GM23248 (cell line): ENCODE measurements at regions not wholly inside any gene's neighbourhood (a gene's known extent, or its start where the extent isn't known, plus 50 kb on each side); places are given as distances from the start of the nearest gene placed in this dataset.
A peak's percentile ranks its signal among the peaks of the same experiment; 100 is the strongest.

ENCODE experiments used
- DNase-seq: peaks from one replicate; pipeline ENCODE4 v3.0.0-alpha.2; 2015
- H2AFZ ChIP-seq: fragments of 200-600 bp; sonication (generic); 2 replicates; pipeline ENCODE4 v1.6.1; 2016; ENCODE audit warnings: antibody characterized with exemption
- H3F3A ChIP-seq: fragments of 200-600 bp; sonication (generic); 2 replicates; pipeline ENCODE4 v1.6.1; 2016; ENCODE audit warnings: mild to moderate bottlenecking, antibody characterized with exemption, mixed run types; ENCODE audit not compliant: insufficient read depth
- H3K27ac ChIP-seq: fragments of 200-600 bp; sonication (generic); 2 replicates; pipeline ENCODE4 v1.5.1; 2016; ENCODE audit warnings: mild to moderate bottlenecking
- H3K27me3 ChIP-seq: fragments of 200-600 bp; sonication (generic); replicated peaks from 2 replicates; pipeline ENCODE4 v1.6.1; 2016; ENCODE audit warnings: mild to moderate bottlenecking; ENCODE audit not compliant: insufficient read depth
- H3K36me3 ChIP-seq: fragments of 200-600 bp; sonication (generic); 2 replicates; pipeline ENCODE4 v1.6.1; 2016; ENCODE audit warnings: low read depth, mild to moderate bottlenecking
- H3K4me1 ChIP-seq: fragments of 200-600 bp; sonication (generic); 2 replicates; pipeline ENCODE4 v1.6.1; 2016; ENCODE audit warnings: mild to moderate bottlenecking; ENCODE audit not compliant: insufficient read depth
- H3K4me2 ChIP-seq: fragments of 200-600 bp; sonication (generic); one replicate; pipeline ENCODE4 v1.6.1; 2016; ENCODE audit warnings: mild to moderate bottlenecking; ENCODE audit not compliant: unreplicated experiment
- H3K4me3 ChIP-seq: fragments of 200-600 bp; sonication (generic); 2 replicates; pipeline ENCODE4 v1.5.1; 2016; ENCODE audit warnings: mild to moderate bottlenecking
- H3K79me2 ChIP-seq: fragments of 200-600 bp; sonication (generic); 2 replicates; pipeline ENCODE4 v1.6.1; 2016; ENCODE audit warnings: mild to moderate bottlenecking; ENCODE audit not compliant: insufficient read depth
- H3K9ac ChIP-seq: fragments of 200-600 bp; sonication (generic); 2 replicates; pipeline ENCODE4 v1.6.1; 2016; ENCODE audit warnings: mild to moderate bottlenecking
- H3K9me2 ChIP-seq: fragments of 200-600 bp; sonication (generic); 2 replicates; pipeline ENCODE4 v1.6.1; 2016; ENCODE audit warnings: mixed run types, mild to moderate bottlenecking, moderate library complexity; ENCODE audit not compliant: insufficient read depth
- H3K9me3 ChIP-seq: fragments of 200-600 bp; sonication (generic); one replicate; pipeline ENCODE4 v1.6.1; 2017; ENCODE audit warnings: low read depth
- H4K20me1 ChIP-seq: fragments of 200-600 bp; sonication (generic); 2 replicates; pipeline ENCODE4 v1.6.0; 2016; ENCODE audit not compliant: insufficient read depth
- EZH2 ChIP-seq: fragments of 200-600 bp; sonication (generic); IDR thresholded peaks from 2 replicates; pipeline ENCODE4 v1.6.1; 2018; ENCODE audit warnings: antibody characterized with exemption, mild to moderate bottlenecking; ENCODE audit not compliant: insufficient read depth, poor library complexity, severe bottlenecking
- EZH2phosphoT487 ChIP-seq: fragments of 200-600 bp; sonication (generic); IDR thresholded peaks from 2 replicates; pipeline ENCODE4 v1.6.1; 2018; ENCODE audit warnings: antibody characterized with exemption, moderate library complexity, mild to moderate bottlenecking, low read depth; ENCODE audit not compliant: insufficient read depth
- WGBS, 2 experiments: methylation state at CpG; one replicate each; pipeline ENCODE4 v1.1.6; 2015 to 2017; ENCODE audit warnings: low lambda C conversion rate in 2 of 2, low coverage in 1 of 2; ENCODE audit errors: missing lambda C conversion rate in 2 of 2; 5-methylcytosine and 5-hydroxymethylcytosine counted together
- in situ Hi-C: fragments of 300-500 bp; cut with MboI; formaldehyde crosslinking; loops from 2 replicates; pipeline ENCODE4 v1.15.0; 2020

DNA sequence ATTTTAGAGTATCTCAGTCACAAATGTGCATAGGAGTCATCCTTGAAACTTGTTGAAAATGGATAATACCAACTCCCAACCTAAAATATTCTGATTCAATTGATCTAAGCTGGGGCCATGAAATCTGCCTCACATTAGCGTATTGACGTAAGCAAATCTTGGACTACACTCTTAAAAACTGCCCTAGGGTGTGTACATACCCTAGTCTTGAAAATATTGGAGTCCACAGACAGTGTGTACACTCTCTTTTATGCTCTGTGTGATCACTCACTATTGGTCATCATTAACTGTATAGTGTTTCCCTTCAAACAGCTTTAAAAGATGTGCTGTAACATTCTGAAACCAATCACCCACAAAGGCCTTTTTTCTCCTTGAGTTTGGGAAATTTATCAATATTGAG, 102.9 kb upstream of the FERD3L start:
- 94 to 98% methylated on average over 2 of the region's 2 CpGs for WGBS, 2 experiments
- in situ Hi-C loops: no loop called here

DNA sequence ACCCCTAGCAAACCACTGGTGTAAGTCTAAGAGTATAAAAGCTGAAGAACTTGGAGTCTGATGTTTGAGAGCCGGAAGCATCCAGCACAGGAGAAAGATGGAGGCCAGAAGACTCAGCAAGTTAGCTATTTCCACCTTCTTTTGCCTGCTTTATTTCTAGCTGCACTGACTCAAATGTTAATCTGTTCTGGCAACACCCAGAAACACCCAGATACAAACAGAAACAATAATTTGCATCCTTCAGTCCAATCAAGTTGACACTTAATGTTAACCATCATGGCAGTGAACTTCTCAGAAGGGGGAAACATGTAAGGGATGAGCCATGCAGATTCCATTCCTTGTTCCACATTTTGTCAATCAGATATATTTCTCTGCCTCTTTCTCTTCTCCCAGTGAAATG, 101.8 kb upstream of the FERD3L start:
- TF ChIP-seq EZH2: no peak
- TF ChIP-seq EZH2phosphoT487: no peak
- Histone ChIP-seq H3K36me3 (no peaks in the 10 kb centered on the region), H3F3A (peaks cover 4% of the 10 kb centered on the region; the same call in 1 of the 2 replicates), H3K9me2 (no peaks in the 10 kb centered on the region), H3K27ac (no peak overlapping the region), H3K79me2 (no peaks in the 10 kb centered on the region), H3K4me3 (no peak overlapping the region), H3K27me3 (no peaks in the 10 kb centered on the region), H3K9ac (no peak overlapping the region), H3K4me1 (peaks cover 17% of the 10 kb centered on the region), H4K20me1 (no peaks in the 10 kb centered on the region), H3K9me3 (no peaks in the 10 kb centered on the region), H3K4me2 (no peak overlapping the region), H2AFZ (no peak overlapping the region; the same call in 1 of the 2 replicates)
- WGBS, 2 experiments: 52 to 74% methylated on average over 1 of the region's 1 CpG
- in situ Hi-C loops: no loop called here
- no peak for DNase-seq

More for the DNA sequence above, 102.9 kb upstream of the FERD3L start:
- Histone ChIP-seq H4K20me1 (no peaks in the 10 kb centered on the region), H3K79me2 (no peaks in the 10 kb centered on the region), H3K36me3 (no peaks in the 10 kb centered on the region), H3K9me3 (no peaks in the 10 kb centered on the region), H3F3A (peaks cover 4% of the 10 kb centered on the region; the same call in 1 of the 2 replicates), H3K4me2 (no peak overlapping the region), H2AFZ (no peak overlapping the region; the same call in 1 of the 2 replicates), H3K27ac (no peak overlapping the region), H3K4me3 (no peak overlapping the region), H3K4me1 (peaks cover 17% of the 10 kb centered on the region), H3K27me3 (no peaks in the 10 kb centered on the region), H3K9ac (no peak overlapping the region), H3K9me2 (no peaks in the 10 kb centered on the region)
- DNase-seq: no peak
- no peak for TF ChIP-seq EZH2
- no peak for TF ChIP-seq EZH2phosphoT487

DNA sequence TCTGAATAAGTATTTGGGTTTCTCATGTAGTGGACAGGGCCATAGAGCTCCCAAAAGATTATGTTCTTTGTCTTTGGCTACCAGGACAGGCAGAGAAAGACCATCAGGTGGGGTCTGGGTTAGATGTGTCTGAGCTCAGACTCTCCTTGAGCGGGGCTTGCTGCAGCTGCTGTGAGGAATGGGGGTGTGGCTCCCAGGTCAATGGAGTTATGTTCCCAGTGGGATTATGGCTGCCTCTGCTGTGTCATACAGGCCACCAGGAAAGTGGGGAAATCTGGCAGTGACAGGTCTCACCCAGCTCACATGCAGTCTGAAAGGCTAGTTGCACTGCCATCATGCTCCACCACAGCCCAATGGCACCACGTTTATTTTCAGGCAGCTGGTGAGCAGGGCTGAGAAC, 97.0 kb upstream of the FERD3L start:
- Histone ChIP-seq H3K27me3 (no peaks in the 10 kb centered on the region), H3K4me2 (no peak overlapping the region), H3K4me1 (no peaks in the 10 kb centered on the region), H3K9me2 (no peaks in the 10 kb centered on the region), H4K20me1 (no peaks in the 10 kb centered on the region), H3K36me3 (no peaks in the 10 kb centered on the region), H3F3A (no peaks in the 10 kb centered on the region), H3K4me3 (no peak overlapping the region), H2AFZ (no peak overlapping the region), H3K9me3 (no peaks in the 10 kb centered on the region), H3K79me2 (no peaks in the 10 kb centered on the region), H3K9ac (no peak overlapping the region), H3K27ac (no peak overlapping the region)
- TF ChIP-seq EZH2phosphoT487 (no peak), EZH2 (no peak)
- no peak for DNase-seq
- in situ Hi-C loops: no loop called here
- WGBS, 2 experiments: 48 to 60% methylated on average over 2 of the region's 2 CpGs

DNA sequence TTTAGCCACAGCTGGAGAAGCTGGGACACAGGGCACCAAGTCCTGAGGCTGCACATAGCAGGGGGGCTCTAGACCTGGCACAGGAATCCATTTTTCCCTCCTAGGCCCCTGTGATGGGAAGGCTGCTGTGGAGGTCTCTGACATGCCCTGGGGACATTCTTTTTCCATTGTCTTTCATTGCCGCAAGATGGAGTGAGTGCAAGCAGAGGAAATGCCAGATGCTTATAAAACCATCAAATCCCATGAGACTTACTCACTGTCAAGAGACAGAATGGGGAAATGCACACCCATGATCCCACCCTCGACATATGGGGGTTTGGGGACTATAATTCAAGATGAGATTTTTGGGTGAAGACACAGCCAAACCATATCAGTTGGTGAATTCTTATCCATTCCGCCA, 94.7 kb upstream of the FERD3L start:
- H4K20me1 ChIP-seq: no peaks in the 10 kb centered on the region
- DNase-seq: no peak
- H3K9ac ChIP-seq: no peak overlapping the region
- no peak overlapping the region for H3K27ac ChIP-seq
- H3K79me2 ChIP-seq: no peaks in the 10 kb centered on the region
- H3K4me1 ChIP-seq: no peaks in the 10 kb centered on the region
- no peaks in the 10 kb centered on the region for H3K27me3 ChIP-seq
- H3K4me3 ChIP-seq: no peak overlapping the region
- no peak overlapping the region for H3K4me2 ChIP-seq
- no peaks in the 10 kb centered on the region for H3K9me2 ChIP-seq
- no peaks in the 10 kb centered on the region for H3F3A ChIP-seq
- H3K9me3 ChIP-seq: no peaks in the 10 kb centered on the region
- no peak overlapping the region for H2AFZ ChIP-seq
- TF ChIP-seq EZH2phosphoT487 (no peak), EZH2 (no peak)
- 66 to 68% methylated on average over 3 of the region's 3 CpGs for WGBS, 2 experiments
- H3K36me3 ChIP-seq: no peaks in the 10 kb centered on the region
- in situ Hi-C loops: no loop called here

DNA sequence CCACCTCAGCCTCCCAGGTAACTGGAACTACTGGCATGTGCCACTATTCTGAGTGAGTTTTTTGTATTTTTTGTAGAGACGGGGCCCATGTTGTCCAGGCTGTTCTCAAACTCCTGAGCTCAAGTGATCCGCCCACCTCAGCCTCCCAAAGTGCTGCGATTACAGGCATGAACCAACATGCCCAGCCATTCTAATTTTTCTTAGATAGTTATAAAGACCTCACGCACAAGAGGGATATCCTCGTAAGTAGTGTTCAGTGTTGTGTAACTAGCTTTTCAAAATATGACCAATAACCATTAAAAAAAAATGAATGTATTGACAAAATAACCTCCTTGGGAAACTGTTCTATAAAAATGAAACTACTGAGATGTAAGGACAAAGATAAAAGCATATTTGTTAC, 90.5 kb upstream of the FERD3L start:
- no peaks in the 10 kb centered on the region for H3K9me2 ChIP-seq
- H4K20me1 ChIP-seq: no peaks in the 10 kb centered on the region
- in situ Hi-C loops: no loop called here
- no peaks in the 10 kb centered on the region for H3F3A ChIP-seq
- DNase-seq: no peak
- no peaks in the 10 kb centered on the region for H3K36me3 ChIP-seq
- H3K9me3 ChIP-seq: no peaks in the 10 kb centered on the region
- H2AFZ ChIP-seq: peak overlapping the region; percentile 5; the same call in 1 of the 2 replicates
- H3K27ac ChIP-seq: no peak overlapping the region
- H3K4me3 ChIP-seq: no peak overlapping the region
- H3K79me2 ChIP-seq: no peaks in the 10 kb centered on the region
- no peak for TF ChIP-seq EZH2phosphoT487
- no peak for TF ChIP-seq EZH2
- no peaks in the 10 kb centered on the region for H3K4me1 ChIP-seq
- WGBS, 2 experiments: 76 to 81% methylated on average over 5 of the region's 5 CpGs
- H3K4me2 ChIP-seq: no peak overlapping the region
- H3K27me3 ChIP-seq: no peaks in the 10 kb centered on the region
- no peak overlapping the region for H3K9ac ChIP-seq
